ENCODE measurements at regions not wholly inside any gene's neighbourhood (a gene's known extent, or its start where the extent isn't known, plus 50 kb on each side); places are given as distances from the start of the nearest gene placed in this dataset.

GRCh38 chr9:118455259-118455658 is 751.1 kb downstream of the TLR4 start:
- H3K27me3 ChIP-seq (replicated peaks in 1 of 2; ENCODE audit: control insufficient read depth in 2 of 2, extremely low read depth in 1 of 2, insufficient read depth in 2 of 2, low read length in 1 of 2): no peaks in the 10 kb centered on the region
- Mint-ChIP-seq H3K9me3 (peaks cover 0 to 11% (median 8%) of the 10 kb centered on the region in 3 donors), H3K4me3 (no peak overlapping the region), H3K27ac (no peak overlapping the region), H3K27me3 (no peaks in the 10 kb centered on the region), H3K36me3 (no peaks in the 10 kb centered on the region), H3K4me1 (no peaks in the 10 kb centered on the region)
- H3K4me1 ChIP-seq (ENCODE audit: control insufficient read depth in 1 of 2, extremely low read depth in 1 of 2, insufficient read depth in 2 of 2, low read length in 2 of 2): no peaks in the 10 kb centered on the region
- no CpG with 5 or more reads among the region's 2 CpGs for WGBS (ENCODE audit: insufficient coverage)
- no peak overlapping the region for H3K27ac ChIP-seq (ENCODE audit: low read length)
- CTCF ChIA-PET: no interaction called here
- no peaks in the 10 kb centered on the region for H3K36me3 ChIP-seq (ENCODE audit: control insufficient read depth in 2 of 2, extremely low read depth in 1 of 2, insufficient read depth in 1 of 2, low read length in 1 of 2)
- DNase-seq (no peak), ATAC-seq (replicated peaks in 1 of 4) (no peak)
- H3K9me3 ChIP-seq: no peaks in the 10 kb centered on the region
- POLR2A ChIA-PET: interaction anchor here in 1 of 2 donors (0.7 kb wide), 1 partner anchor 570 kb away, joined by 4 read pairs; no protein-coding TSS in a partner anchor
- no peak overlapping the region for H3K4me3 ChIP-seq (ENCODE audit: control insufficient read depth in 1 of 2, extremely low read depth in 1 of 2, low read length in 1 of 2)

GRCh38 chr9:118455788-118456187 is 751.6 kb downstream of the TLR4 start:
- no peaks in the 10 kb centered on the region for H3K27me3 Mint-ChIP-seq
- no peak overlapping the region for H3K27ac ChIP-seq (ENCODE audit: low read length)
- H3K9me3 ChIP-seq: no peaks in the 10 kb centered on the region
- H3K36me3 ChIP-seq (ENCODE audit: control insufficient read depth in 2 of 2, extremely low read depth in 1 of 2, insufficient read depth in 1 of 2, low read length in 1 of 2): no peaks in the 10 kb centered on the region
- ChIA-PET CTCF (no interaction called here), POLR2A (no interaction called here)
- no peaks in the 10 kb centered on the region for H3K36me3 Mint-ChIP-seq
- peaks cover 0 to 11% (median 8%) of the 10 kb centered on the region in 3 donors for H3K9me3 Mint-ChIP-seq
- H3K27ac Mint-ChIP-seq: no peak overlapping the region
- ATAC-seq (replicated peaks in 1 of 4) (no peak), DNase-seq (no peak)
- 83% methylated on average over 1 of the region's 2 CpGs for WGBS (ENCODE audit: insufficient coverage)
- H3K4me1 Mint-ChIP-seq: no peaks in the 10 kb centered on the region
- H3K4me3 ChIP-seq (ENCODE audit: control insufficient read depth in 1 of 2, extremely low read depth in 1 of 2, low read length in 1 of 2): no peak overlapping the region
- no peak overlapping the region for H3K4me3 Mint-ChIP-seq
- no peaks in the 10 kb centered on the region for H3K4me1 ChIP-seq (ENCODE audit: control insufficient read depth in 1 of 2, extremely low read depth in 1 of 2, insufficient read depth in 2 of 2, low read length in 2 of 2)
- H3K27me3 ChIP-seq (replicated peaks in 1 of 2; ENCODE audit: control insufficient read depth in 2 of 2, extremely low read depth in 1 of 2, insufficient read depth in 2 of 2, low read length in 1 of 2): no peaks in the 10 kb centered on the region

- Mint-ChIP-seq H3K4me1 (no peaks in the 10 kb centered on the region), H3K27me3 (no peaks in the 10 kb centered on the region), H3K27ac (no peak overlapping the region), H3K36me3 (no peaks in the 10 kb centered on the region), H3K4me3 (no peak overlapping the region), H3K9me3 (peaks cover 0 to 20% (median 8%) of the 10 kb centered on the region in 3 donors)
- Histone ChIP-seq H3K27ac (ENCODE audit: low read length) (no peak overlapping the region), H3K4me1 (ENCODE audit: control insufficient read depth in 1 of 2, extremely low read depth in 1 of 2, insufficient read depth in 2 of 2, low read length in 2 of 2) (no peaks in the 10 kb centered on the region), H3K27me3 (replicated peaks in 1 of 2; ENCODE audit: control insufficient read depth in 2 of 2, extremely low read depth in 1 of 2, insufficient read depth in 2 of 2, low read length in 1 of 2) (no peaks in the 10 kb centered on the region), H3K4me3 (ENCODE audit: control insufficient read depth in 1 of 2, extremely low read depth in 1 of 2, low read length in 1 of 2) (no peak overlapping the region), H3K36me3 (ENCODE audit: control insufficient read depth in 2 of 2, extremely low read depth in 1 of 2, insufficient read depth in 1 of 2, low read length in 1 of 2) (no peaks in the 10 kb centered on the region), H3K9me3 (no peaks in the 10 kb centered on the region)
- WGBS (ENCODE audit: insufficient coverage): 82% methylated on average over 3 of the region's 6 CpGs
- no peak for ATAC-seq (replicated peaks in 1 of 4)
- DNase-seq: no peak
- CTCF ChIA-PET: no interaction called here
- POLR2A ChIA-PET: no interaction called here
Observed at GRCh38 chr9:118457171-118458000, 753.2 kb downstream of the TLR4 start.

GRCh38 chr9:118459913-118460312 is 755.7 kb downstream of the TLR4 start:
- Mint-ChIP-seq H3K27me3 (no peaks in the 10 kb centered on the region), H3K9me3 (peaks cover 0 to 20% (median 0%) of the 10 kb centered on the region in 3 donors), H3K36me3 (no peaks in the 10 kb centered on the region), H3K27ac (no peak overlapping the region), H3K4me1 (no peaks in the 10 kb centered on the region), H3K4me3 (no peak overlapping the region)
- ATAC-seq (replicated peaks in 1 of 4) (no peak), DNase-seq (no peak)
- ChIA-PET POLR2A (no interaction called here), CTCF (no interaction called here)
- Histone ChIP-seq H3K27me3 (replicated peaks in 1 of 2; ENCODE audit: control insufficient read depth in 2 of 2, extremely low read depth in 1 of 2, insufficient read depth in 2 of 2, low read length in 1 of 2) (no peaks in the 10 kb centered on the region), H3K9me3 (no peaks in the 10 kb centered on the region), H3K27ac (ENCODE audit: low read length) (no peak overlapping the region), H3K4me3 (ENCODE audit: control insufficient read depth in 1 of 2, extremely low read depth in 1 of 2, low read length in 1 of 2) (no peak overlapping the region), H3K36me3 (ENCODE audit: control insufficient read depth in 2 of 2, extremely low read depth in 1 of 2, insufficient read depth in 1 of 2, low read length in 1 of 2) (no peaks in the 10 kb centered on the region), H3K4me1 (ENCODE audit: control insufficient read depth in 1 of 2, extremely low read depth in 1 of 2, insufficient read depth in 2 of 2, low read length in 2 of 2) (no peaks in the 10 kb centered on the region)
- WGBS (ENCODE audit: insufficient coverage): 88% methylated on average over 1 of the region's 2 CpGs

- Histone ChIP-seq H3K4me1 (ENCODE audit: control insufficient read depth in 1 of 2, extremely low read depth in 1 of 2, insufficient read depth in 2 of 2, low read length in 2 of 2) (no peaks in the 10 kb centered on the region), H3K4me3 (ENCODE audit: control insufficient read depth in 1 of 2, extremely low read depth in 1 of 2, low read length in 1 of 2) (no peak overlapping the region), H3K9me3 (no peaks in the 10 kb centered on the region), H3K36me3 (ENCODE audit: control insufficient read depth in 2 of 2, extremely low read depth in 1 of 2, insufficient read depth in 1 of 2, low read length in 1 of 2) (no peaks in the 10 kb centered on the region), H3K27ac (ENCODE audit: low read length) (no peak overlapping the region), H3K27me3 (replicated peaks in 1 of 2; ENCODE audit: control insufficient read depth in 2 of 2, extremely low read depth in 1 of 2, insufficient read depth in 2 of 2, low read length in 1 of 2) (no peaks in the 10 kb centered on the region)
- no peak for DNase-seq
- no peak overlapping the region for H3K4me3 Mint-ChIP-seq
- no peak overlapping the region for H3K27ac Mint-ChIP-seq
- no peaks in the 10 kb centered on the region for H3K27me3 Mint-ChIP-seq
- ChIA-PET POLR2A (no interaction called here), CTCF (no interaction called here)
- no CpG with 5 or more reads among the region's 1 CpG for whole genome bisulfite sequencing (ENCODE audit: insufficient coverage)
- H3K36me3 Mint-ChIP-seq: no peaks in the 10 kb centered on the region
- H3K9me3 Mint-ChIP-seq: peaks cover 0 to 18% (median 0%) of the 10 kb centered on the region in 3 donors
- H3K4me1 Mint-ChIP-seq: no peaks in the 10 kb centered on the region
- no peak for ATAC-seq (replicated peaks in 1 of 4)
Observed at GRCh38 chr9:118463419-118463818, 759.2 kb downstream of the TLR4 start.

- H3K4me1 Mint-ChIP-seq: no peaks in the 10 kb centered on the region
- Histone ChIP-seq H3K27ac (ENCODE audit: low read length) (no peak overlapping the region), H3K4me3 (ENCODE audit: control insufficient read depth in 1 of 2, extremely low read depth in 1 of 2, low read length in 1 of 2) (no peak overlapping the region), H3K36me3 (ENCODE audit: control insufficient read depth in 2 of 2, extremely low read depth in 1 of 2, insufficient read depth in 1 of 2, low read length in 1 of 2) (no peaks in the 10 kb centered on the region), H3K4me1 (ENCODE audit: control insufficient read depth in 1 of 2, extremely low read depth in 1 of 2, insufficient read depth in 2 of 2, low read length in 2 of 2) (no peaks in the 10 kb centered on the region), H3K9me3 (no peaks in the 10 kb centered on the region), H3K27me3 (replicated peaks in 1 of 2; ENCODE audit: control insufficient read depth in 2 of 2, extremely low read depth in 1 of 2, insufficient read depth in 2 of 2, low read length in 1 of 2) (no peaks in the 10 kb centered on the region)
- peaks cover 3 to 6% (median 5%) of the 10 kb centered on the region in 3 donors for H3K9me3 Mint-ChIP-seq
- DNase-seq (no peak), ATAC-seq (replicated peaks in 1 of 4) (no peak)
- no peaks in the 10 kb centered on the region for H3K36me3 Mint-ChIP-seq
- no CpG with 5 or more reads among the region's 1 CpG for WGBS (ENCODE audit: insufficient coverage)
- ChIA-PET CTCF (no interaction called here), POLR2A (no interaction called here)
- H3K27me3 Mint-ChIP-seq: peaks cover 0 to 2% of the 10 kb centered on the region in 2 donors
- no peak overlapping the region for H3K4me3 Mint-ChIP-seq
- H3K27ac Mint-ChIP-seq: no peak overlapping the region
Observed at GRCh38 chr9:118473521-118473920, 769.3 kb downstream of the TLR4 start.

Data from T-cell (primary cell).